ENCODE measurements at regions not wholly inside any gene's neighbourhood (a gene's known extent, or its start where the extent isn't known, plus 50 kb on each side); places are given as distances from the start of the nearest gene placed in this dataset.

DNA sequence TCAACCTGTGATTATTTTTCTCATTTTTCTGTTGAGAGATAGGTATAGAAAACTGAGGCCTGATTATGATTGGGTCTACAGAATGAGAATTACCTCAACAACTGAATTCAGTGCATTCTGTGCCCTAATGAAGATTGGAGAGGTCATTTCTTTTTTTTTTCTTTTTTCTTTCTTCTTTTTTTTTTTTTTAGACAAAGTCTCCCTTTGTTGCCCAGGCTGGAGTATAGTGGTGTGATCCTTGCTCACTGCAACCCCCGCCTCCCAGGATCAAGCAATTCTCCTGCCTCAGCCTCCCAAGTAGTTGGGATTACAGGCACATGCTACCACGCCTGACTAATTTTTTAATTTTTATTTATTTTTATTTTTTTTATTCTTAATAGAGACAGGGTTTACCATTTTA lies 95.0 kb upstream of the ARMC3 start:
- TF ChIP-seq, protein P1, sequence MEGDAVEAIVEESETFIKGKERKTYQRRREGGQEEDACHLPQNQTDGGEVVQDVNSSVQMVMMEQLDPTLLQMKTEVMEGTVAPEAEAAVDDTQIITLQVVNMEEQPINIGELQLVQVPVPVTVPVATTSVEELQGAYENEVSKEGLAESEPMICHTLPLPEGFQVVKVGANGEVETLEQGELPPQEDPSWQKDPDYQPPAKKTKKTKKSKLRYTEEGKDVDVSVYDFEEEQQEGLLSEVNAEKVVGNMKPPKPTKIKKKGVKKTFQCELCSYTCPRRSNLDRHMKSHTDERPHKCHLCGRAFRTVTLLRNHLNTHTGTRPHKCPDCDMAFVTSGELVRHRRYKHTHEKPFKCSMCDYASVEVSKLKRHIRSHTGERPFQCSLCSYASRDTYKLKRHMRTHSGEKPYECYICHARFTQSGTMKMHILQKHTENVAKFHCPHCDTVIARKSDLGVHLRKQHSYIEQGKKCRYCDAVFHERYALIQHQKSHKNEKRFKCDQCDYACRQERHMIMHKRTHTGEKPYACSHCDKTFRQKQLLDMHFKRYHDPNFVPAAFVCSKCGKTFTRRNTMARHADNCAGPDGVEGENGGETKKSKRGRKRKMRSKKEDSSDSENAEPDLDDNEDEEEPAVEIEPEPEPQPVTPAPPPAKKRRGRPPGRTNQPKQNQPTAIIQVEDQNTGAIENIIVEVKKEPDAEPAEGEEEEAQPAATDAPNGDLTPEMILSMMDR (CRISPR knock-in tag; IDR thresholded peaks at IDR 0.05) = no peak
- TF ChIP-seq, protein P2, sequence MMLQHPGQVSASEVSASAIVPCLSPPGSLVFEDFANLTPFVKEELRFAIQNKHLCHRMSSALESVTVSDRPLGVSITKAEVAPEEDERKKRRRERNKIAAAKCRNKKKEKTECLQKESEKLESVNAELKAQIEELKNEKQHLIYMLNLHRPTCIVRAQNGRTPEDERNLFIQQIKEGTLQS (CRISPR knock-in tag; IDR thresholded peaks at IDR 0.05) = no peak
- TF ChIP-seq, protein P3, sequence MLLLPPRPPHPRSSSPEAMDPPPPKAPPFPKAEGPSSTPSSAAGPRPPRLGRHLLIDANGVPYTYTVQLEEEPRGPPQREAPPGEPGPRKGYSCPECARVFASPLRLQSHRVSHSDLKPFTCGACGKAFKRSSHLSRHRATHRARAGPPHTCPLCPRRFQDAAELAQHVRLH (CRISPR knock-in tag; IDR thresholded peaks at IDR 0.05; ENCODE audit: borderline replicate concordance, low read depth) = no peak
